Heart left ventricle (tissue), 13 donors: ENCODE measurements at regions not wholly inside any gene's neighbourhood (a gene's known extent, or its start where the extent isn't known, plus 50 kb on each side); places are given as distances from the start of the nearest gene placed in this dataset.
"Not testable (repeated sequence)": the region's sequence is repeated elsewhere in the genome, so short reads cannot be mapped to it uniquely, and the experiment has no call there.

ENCODE experiments used
- CTCF ChIP-seq, 12 donors: fragments of 200-600 bp; sonication (generic) in 4 of 12; IDR thresholded peaks; one replicate each; pipeline versions ENCODE4 v1.5.0 to v1.8.0; 2018 to 2022; ENCODE audit warnings: antibody characterized with exemption in 12 of 12, mild to moderate bottlenecking in 5 of 12
- POLR2A ChIP-seq, 2 donors: fragments of 450-650 bp; IDR thresholded peaks; one replicate each; pipeline ENCODE4 v1.6.1; 2017; ENCODE audit warnings: antibody characterized with exemption in 2 of 2, mild to moderate bottlenecking in 2 of 2, moderate library complexity in 2 of 2
- donor health status: ischemic (EF 13 %, LVEDD 7.1; RV severe dilation, severe dysfunction).
- donor health status: DM: no; HTN: yes; CAD: no.
- donor health status: DM: no; HTN: no; CAD: no.
- donor health status: ischemic (EF 25% LVEDD 6.9; RV normal size, moderate dysfunction).
- donor health status: ischemic (EF 25% LVEDD 5.7; RV mildly dilated, moderate dysfunction).
- donor health status: ischemic (EF 35%, LVEDD 5.7; RV mildly dilated, moderate dysfunction).
- donor health status: nonischemic (EF 11% LVEDD 7.7; RV severe dilation, severe dysfunction).
- donor health status: DM: yes; HTN: yes; CAD: no.
- donor health status: PGD.
- donor health status: ischemic (EF 29% LVEDD 5.4; RV normal size, mild dysfunction).
- donor health status: nonischemic (EF 23%, LVEDD 6.1; RV moderate dilation, normal function).

- peak; percentile 14 to 51 (median 34) for TF ChIP-seq CTCF (IDR thresholded peaks at IDR 0.05)
- not testable (repeated sequence) for TF ChIP-seq POLR2A (IDR thresholded peaks at IDR 0.05)
Observed at GRCh38 chr15:98295101-98295759, 334.7 kb downstream of the ARRDC4 start.
